Esophagus muscularis mucosa (tissue), 4 donors: ENCODE measurements at regions not wholly inside any gene's neighbourhood (a gene's known extent, or its start where the extent isn't known, plus 50 kb on each side); places are given as distances from the start of the nearest gene placed in this dataset.

ENCODE experiments used
- EP300 ChIP-seq: sonication (generic); formaldehyde crosslinking; IDR thresholded peaks from one replicate; pipeline ENCODE4 v1.6.1; 2017; ENCODE audit warnings: antibody characterized with exemption
- POLR2A ChIP-seq: fragments of 450-650 bp; IDR thresholded peaks from one replicate; pipeline ENCODE4 v1.6.1; 2017; ENCODE audit warnings: antibody characterized with exemption, moderate library complexity, mild to moderate bottlenecking, low read depth
- POLR2AphosphoS5 ChIP-seq, 2 donors: sonication (generic); formaldehyde crosslinking; IDR thresholded peaks; one replicate each; pipeline ENCODE4 v1.6.1; 2017; ENCODE audit warnings: antibody characterized with exemption in 2 of 2
- TF ChIP-seq, protein P1 (sequence below), 3 experiments: fragments of 200-600 bp in 2 of 3; fragments of 450-650 bp in 1 of 3; sonication (generic) in 2 of 3; IDR thresholded peaks; one replicate each; pipeline ENCODE4 v1.5.1; 2017 to 2019; ENCODE audit warnings: antibody characterized with exemption in 3 of 3, mild to moderate bottlenecking in 2 of 3, moderate library complexity in 1 of 3

DNA sequence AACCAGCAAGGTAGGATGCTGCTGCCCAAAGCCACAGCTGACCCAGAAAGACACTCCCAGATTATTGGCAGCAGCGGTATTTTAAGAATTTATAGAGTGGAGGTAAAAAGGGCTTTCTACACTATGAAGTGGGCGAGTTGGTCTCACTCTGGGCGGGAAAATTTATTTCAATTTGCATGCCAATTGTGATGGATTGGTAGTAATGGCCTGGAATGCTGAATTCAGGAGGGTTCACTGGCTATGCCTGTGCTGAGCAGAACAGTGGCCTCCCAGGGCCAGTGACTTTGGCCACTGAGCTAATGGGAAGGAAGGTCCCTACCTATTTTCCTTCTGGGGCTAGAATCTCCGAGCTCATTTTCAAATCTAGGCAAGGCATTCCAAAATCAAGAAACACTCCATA, 243.5 kb downstream of the TSHZ3 start:
- TF ChIP-seq, protein P1, sequence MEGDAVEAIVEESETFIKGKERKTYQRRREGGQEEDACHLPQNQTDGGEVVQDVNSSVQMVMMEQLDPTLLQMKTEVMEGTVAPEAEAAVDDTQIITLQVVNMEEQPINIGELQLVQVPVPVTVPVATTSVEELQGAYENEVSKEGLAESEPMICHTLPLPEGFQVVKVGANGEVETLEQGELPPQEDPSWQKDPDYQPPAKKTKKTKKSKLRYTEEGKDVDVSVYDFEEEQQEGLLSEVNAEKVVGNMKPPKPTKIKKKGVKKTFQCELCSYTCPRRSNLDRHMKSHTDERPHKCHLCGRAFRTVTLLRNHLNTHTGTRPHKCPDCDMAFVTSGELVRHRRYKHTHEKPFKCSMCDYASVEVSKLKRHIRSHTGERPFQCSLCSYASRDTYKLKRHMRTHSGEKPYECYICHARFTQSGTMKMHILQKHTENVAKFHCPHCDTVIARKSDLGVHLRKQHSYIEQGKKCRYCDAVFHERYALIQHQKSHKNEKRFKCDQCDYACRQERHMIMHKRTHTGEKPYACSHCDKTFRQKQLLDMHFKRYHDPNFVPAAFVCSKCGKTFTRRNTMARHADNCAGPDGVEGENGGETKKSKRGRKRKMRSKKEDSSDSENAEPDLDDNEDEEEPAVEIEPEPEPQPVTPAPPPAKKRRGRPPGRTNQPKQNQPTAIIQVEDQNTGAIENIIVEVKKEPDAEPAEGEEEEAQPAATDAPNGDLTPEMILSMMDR (IDR thresholded peaks at IDR 0.05) = no peak
- TF ChIP-seq POLR2A (no peak), POLR2AphosphoS5 (IDR thresholded peaks at IDR 0.05) (no peak), EP300 (no peak)
